ENCODE measurements at regions not wholly inside any gene's neighbourhood (a gene's known extent, or its start where the extent isn't known, plus 50 kb on each side); places are given as distances from the start of the nearest gene placed in this dataset.

DNA sequence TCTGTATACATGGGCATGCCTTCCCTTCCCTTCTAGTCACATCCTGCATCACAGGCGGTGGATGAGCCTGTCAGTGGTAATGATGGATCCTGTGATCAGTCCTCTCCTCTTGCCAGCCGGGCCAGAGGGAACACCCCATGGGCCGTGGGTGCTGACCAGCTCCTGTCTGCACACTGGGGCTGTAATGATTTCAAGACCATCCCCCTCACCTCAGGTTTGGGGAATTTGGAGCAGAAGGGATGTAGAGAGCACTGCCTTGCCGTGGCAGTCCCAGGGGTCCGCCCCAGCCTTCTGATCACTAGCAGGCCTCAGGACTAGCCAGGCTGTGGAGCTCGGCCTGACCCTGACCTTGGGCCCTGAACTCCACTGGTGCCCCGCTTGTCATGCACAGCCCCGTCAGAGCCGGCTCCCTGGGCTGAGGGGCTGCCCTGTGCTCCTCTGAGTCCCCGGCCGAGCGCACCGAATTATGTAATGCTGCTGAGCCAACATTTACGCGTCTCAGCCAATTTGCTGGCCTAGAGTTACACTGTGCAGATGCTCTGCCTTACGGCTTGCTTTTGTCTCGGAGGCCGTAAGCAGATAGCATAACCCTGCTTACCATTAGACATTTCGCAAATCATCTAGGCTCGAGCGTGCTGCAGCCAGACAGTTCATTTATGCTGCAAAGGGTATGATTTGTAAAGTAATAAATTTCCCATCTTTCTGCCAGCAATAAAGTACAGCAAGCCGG, 155.3 kb downstream of the MACROH2A1 start (continued):
- TF ChIP-seq, protein P1, sequence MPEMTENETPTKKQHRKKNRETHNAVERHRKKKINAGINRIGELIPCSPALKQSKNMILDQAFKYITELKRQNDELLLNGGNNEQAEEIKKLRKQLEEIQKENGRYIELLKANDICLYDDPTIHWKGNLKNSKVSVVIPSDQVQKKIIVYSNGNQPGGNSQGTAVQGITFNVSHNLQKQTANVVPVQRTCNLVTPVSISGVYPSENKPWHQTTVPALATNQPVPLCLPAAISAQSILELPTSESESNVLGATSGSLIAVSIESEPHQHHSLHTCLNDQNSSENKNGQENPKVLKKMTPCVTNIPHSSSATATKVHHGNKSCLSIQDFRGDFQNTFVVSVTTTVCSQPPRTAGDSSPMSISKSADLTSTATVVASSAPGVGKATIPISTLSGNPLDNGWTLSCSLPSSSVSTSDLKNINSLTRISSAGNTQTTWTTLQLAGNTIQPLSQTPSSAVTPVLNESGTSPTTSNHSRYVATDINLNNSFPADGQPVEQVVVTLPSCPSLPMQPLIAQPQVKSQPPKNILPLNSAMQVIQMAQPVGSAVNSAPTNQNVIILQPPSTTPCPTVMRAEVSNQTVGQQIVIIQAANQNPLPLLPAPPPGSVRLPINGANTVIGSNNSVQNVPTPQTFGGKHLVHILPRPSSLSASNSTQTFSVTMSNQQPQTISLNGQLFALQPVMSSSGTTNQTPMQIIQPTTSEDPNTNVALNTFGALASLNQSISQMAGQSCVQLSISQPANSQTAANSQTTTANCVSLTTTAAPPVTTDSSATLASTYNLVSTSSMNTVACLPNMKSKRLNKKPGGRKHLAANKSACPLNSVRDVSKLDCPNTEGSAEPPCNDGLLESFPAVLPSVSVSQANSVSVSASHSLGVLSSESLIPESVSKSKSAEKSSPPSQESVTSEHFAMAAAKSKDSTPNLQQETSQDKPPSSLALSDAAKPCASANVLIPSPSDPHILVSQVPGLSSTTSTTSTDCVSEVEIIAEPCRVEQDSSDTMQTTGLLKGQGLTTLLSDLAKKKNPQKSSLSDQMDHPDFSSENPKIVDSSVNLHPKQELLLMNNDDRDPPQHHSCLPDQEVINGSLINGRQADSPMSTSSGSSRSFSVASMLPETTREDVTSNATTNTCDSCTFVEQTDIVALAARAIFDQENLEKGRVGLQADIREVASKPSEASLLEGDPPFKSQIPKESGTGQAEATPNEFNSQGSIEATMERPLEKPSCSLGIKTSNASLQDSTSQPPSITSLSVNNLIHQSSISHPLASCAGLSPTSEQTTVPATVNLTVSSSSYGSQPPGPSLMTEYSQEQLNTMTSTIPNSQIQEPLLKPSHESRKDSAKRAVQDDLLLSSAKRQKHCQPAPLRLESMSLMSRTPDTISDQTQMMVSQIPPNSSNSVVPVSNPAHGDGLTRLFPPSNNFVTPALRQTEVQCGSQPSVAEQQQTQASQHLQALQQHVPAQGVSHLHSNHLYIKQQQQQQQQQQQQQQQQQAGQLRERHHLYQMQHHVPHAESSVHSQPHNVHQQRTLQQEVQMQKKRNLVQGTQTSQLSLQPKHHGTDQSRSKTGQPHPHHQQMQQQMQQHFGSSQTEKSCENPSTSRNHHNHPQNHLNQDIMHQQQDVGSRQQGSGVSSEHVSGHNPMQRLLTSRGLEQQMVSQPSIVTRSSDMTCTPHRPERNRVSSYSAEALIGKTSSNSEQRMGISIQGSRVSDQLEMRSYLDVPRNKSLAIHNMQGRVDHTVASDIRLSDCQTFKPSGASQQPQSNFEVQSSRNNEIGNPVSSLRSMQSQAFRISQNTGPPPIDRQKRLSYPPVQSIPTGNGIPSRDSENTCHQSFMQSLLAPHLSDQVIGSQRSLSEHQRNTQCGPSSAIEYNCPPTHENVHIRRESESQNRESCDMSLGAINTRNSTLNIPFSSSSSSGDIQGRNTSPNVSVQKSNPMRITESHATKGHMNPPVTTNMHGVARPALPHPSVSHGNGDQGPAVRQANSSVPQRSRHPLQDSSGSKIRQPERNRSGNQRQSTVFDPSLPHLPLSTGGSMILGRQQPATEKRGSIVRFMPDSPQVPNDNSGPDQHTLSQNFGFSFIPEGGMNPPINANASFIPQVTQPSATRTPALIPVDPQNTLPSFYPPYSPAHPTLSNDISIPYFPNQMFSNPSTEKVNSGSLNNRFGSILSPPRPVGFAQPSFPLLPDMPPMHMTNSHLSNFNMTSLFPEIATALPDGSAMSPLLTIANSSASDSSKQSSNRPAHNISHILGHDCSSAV (CRISPR knock-in tag; IDR thresholded peaks at IDR 0.05; ENCODE audit: borderline replicate concordance), result no peak
- no peak for TF ChIP-seq IKZF1 (IDR thresholded peaks at IDR 0.05)
- no peak for TF ChIP-seq SOX13 (IDR thresholded peaks at IDR 0.05)
- peak in 1 of 2 experiments; percentile 45; a peak in 1 of 4 replicates for TF ChIP-seq SOX13 (CRISPR knock-in tag; conservative IDR thresholded peaks at IDR 0.05 in 1 of 2, IDR thresholded peaks at IDR 0.05 in 1 of 2)
- TF ChIP-seq, protein P2, sequence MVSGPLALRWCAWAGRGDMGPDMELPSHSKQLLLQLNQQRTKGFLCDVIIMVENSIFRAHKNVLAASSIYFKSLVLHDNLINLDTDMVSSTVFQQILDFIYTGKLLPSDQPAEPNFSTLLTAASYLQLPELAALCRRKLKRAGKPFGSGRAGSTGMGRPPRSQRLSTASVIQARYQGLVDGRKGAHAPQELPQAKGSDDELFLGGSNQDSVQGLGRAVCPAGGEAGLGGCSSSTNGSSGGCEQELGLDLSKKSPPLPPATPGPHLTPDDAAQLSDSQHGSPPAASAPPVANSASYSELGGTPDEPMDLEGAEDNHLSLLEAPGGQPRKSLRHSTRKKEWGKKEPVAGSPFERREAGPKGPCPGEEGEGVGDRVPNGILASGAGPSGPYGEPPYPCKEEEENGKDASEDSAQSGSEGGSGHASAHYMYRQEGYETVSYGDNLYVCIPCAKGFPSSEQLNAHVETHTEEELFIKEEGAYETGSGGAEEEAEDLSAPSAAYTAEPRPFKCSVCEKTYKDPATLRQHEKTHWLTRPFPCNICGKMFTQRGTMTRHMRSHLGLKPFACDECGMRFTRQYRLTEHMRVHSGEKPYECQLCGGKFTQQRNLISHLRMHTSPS (CRISPR knock-in tag; IDR thresholded peaks at IDR 0.05; ENCODE audit: low read depth), result no peak
- no peak for TF ChIP-seq KDM4B (CRISPR knock-in tag; IDR thresholded peaks at IDR 0.05)
- no peak for TF ChIP-seq KAT2B (IDR thresholded peaks at IDR 0.05; ENCODE audit: borderline replicate concordance, low read depth, low read length)
- no peak for TF ChIP-seq ZNF253 (CRISPR knock-in tag; IDR thresholded peaks at IDR 0.05; ENCODE audit: borderline replicate concordance)
- TF ChIP-seq, protein P3, sequence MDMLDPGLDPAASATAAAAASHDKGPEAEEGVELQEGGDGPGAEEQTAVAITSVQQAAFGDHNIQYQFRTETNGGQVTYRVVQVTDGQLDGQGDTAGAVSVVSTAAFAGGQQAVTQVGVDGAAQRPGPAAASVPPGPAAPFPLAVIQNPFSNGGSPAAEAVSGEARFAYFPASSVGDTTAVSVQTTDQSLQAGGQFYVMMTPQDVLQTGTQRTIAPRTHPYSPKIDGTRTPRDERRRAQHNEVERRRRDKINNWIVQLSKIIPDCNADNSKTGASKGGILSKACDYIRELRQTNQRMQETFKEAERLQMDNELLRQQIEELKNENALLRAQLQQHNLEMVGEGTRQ (IDR thresholded peaks at IDR 0.05; ENCODE audit: low read depth, low read length), result no peak
- TF ChIP-seq, protein P3 (CRISPR knock-in tag; IDR thresholded peaks at IDR 0.05; ENCODE audit: borderline replicate concordance), result no peak
- no peak for TF ChIP-seq POLR2AphosphoS5 (IDR thresholded peaks at IDR 0.05; ENCODE audit: low read depth, low read length)
- TF ChIP-seq RELA (CRISPR knock-in tag; IDR thresholded peaks at IDR 0.05), result no peak
- TF ChIP-seq ZIK1 (CRISPR knock-in tag; IDR thresholded peaks at IDR 0.05; ENCODE audit: borderline replicate concordance, low read depth), result no peak
- no peak for TF ChIP-seq RBAK (CRISPR knock-in tag; IDR thresholded peaks at IDR 0.05)
- no peak for TF ChIP-seq KMT2B (CRISPR knock-in tag; IDR thresholded peaks at IDR 0.05)
- TF ChIP-seq ERF (CRISPR knock-in tag; IDR thresholded peaks at IDR 0.05), result peak; percentile 25; the same call in 1 of the 2 replicates
- TF ChIP-seq, protein P4, sequence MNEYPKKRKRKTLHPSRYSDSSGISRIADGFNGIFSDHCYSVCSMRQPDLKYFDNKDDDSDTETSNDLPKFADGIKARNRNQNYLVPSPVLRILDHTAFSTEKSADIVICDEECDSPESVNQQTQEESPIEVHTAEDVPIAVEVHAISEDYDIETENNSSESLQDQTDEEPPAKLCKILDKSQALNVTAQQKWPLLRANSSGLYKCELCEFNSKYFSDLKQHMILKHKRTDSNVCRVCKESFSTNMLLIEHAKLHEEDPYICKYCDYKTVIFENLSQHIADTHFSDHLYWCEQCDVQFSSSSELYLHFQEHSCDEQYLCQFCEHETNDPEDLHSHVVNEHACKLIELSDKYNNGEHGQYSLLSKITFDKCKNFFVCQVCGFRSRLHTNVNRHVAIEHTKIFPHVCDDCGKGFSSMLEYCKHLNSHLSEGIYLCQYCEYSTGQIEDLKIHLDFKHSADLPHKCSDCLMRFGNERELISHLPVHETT (CRISPR knock-in tag; conservative IDR thresholded peaks at IDR 0.05), result no peak

Data from HepG2 (cell line).